Left cardiac atrium (tissue), 4 donors: ENCODE measurements at regions not wholly inside any gene's neighbourhood (a gene's known extent, or its start where the extent isn't known, plus 50 kb on each side); places are given as distances from the start of the nearest gene placed in this dataset.

Source experiments
- ATAC-seq, 2 donors: fragments of 200-7000 bp; cut with Tn5 transposase; one replicate each; pipeline ENCODE4 v1.9.1; 2020; ENCODE audit warnings: mild to moderate bottlenecking in 2 of 2, moderate library complexity in 2 of 2
- DNase-seq: peaks from one replicate; pipeline ENCODE4 v3.0.0-alpha.2; 2020
- intact Hi-C, 2 donors: fragments of 100-400 bp; cut with DNase I; formaldehyde crosslinking; loops; one replicate each; pipeline versions ENCODE4 v1.14.1 to v1.15.1; 2022 to 2023
- donor health status: DM: no; HTN: yes; CAD: no.
- donor health status: DM: no; HTN: yes; CAD: no; lungs with severe emphysema.
- donor health status: DM: yes; HTN: yes; CAD: no.
- donor health status: Dilated cardiomyopathy.

DNA sequence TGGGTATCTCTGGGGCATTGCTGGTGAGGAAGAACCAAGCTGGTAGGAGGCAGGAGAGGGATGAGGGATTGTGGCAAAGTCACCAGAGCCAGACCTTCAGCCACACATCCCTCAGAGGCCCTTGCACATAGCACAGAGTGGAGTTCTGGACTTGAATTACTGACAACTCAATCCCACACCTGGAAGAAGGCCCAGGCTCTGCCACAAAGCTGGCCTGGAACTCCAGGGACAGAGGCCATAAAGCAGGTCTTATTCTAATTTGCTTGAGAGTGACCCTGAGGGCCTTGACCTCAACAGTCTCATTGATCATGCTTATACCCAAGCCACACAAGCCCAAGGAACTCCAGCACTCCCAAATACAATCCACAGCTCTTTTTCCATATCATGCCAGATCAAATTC is 486.2 kb upstream of the ZMIZ1 start:
- no peak for ATAC-seq
- DNase-seq, result no peak
- intact Hi-C loops, result loop anchor here in 1 of 2 donors (10.0 kb wide), 1 partner anchor 612 kb away; no protein-coding TSS in a partner anchor

DNA sequence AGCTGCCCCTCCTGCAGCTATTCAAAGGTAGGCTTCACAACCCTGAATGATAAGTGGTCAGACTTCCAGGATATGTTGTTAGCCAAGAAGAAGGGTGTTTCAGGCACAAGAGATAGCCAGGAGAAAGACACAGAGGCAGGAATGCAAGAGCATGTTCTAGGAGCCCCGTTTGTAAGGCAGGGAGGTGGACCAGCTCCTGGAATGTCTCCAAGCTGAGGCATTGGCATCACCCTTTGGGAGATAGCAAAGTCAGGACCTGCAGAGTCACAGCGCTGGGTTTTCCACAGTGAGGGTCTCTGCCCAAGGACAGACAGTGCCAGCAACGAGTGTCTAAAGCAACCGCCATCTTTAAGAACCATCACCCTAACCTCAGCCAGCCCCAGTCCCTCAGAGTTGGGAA is 484.5 kb upstream of the ZMIZ1 start:
- ATAC-seq (no peak), DNase-seq (no peak)
- intact Hi-C loops, result loop anchor here in 1 of 2 donors (10.0 kb wide), 1 partner anchor 611 kb away; no protein-coding TSS in a partner anchor

DNA sequence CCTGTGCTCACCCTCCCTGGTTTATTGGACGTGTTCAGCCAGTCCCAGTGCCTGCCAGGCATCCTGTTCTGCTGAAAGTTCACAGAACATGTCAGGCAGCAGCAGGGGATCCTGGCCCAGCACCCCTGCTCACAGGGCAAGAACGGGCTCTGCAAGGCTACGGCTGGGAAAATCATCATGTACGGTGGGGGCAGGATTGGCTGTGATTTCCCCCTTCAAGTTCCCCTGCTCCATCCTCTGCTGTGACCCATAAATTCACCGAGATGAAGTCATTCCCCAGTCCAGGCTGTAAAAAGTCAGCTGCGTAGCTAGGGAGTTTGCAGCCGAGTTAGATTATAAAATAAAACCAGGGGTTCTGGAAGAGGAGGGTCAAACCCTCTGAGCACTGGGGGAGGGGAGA is 484.1 kb upstream of the ZMIZ1 start:
- peak in 1 of 2 donors; percentile 40 for ATAC-seq
- intact Hi-C loops, result loop anchor here in 1 of 2 donors (10.0 kb wide), 1 partner anchor 610 kb away; no protein-coding TSS in a partner anchor
- no peak for DNase-seq

DNA sequence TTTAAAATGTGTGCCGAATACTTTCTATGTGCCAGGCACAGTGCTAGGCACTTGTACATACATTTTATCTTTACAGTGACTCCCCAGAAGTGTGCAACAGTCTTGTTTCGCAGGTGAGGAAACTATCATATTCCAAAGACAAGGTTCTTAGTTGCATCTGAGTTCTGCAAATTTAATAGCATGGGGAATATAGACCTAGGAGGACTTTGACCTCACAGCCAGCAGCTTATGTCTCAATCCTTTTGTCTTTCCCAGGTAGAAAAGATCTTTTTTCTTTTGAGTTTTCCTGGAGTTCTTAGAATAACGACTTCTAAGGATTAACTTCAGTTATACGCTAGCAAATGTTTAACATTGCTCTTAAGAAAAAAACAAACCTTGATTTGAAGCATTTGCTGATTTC is 482.8 kb upstream of the ZMIZ1 start:
- ATAC-seq (no peak), DNase-seq (no peak)
- intact Hi-C loops, result loop anchor here in 1 of 2 donors (10.0 kb wide), 1 partner anchor 609 kb away; no protein-coding TSS in a partner anchor

DNA sequence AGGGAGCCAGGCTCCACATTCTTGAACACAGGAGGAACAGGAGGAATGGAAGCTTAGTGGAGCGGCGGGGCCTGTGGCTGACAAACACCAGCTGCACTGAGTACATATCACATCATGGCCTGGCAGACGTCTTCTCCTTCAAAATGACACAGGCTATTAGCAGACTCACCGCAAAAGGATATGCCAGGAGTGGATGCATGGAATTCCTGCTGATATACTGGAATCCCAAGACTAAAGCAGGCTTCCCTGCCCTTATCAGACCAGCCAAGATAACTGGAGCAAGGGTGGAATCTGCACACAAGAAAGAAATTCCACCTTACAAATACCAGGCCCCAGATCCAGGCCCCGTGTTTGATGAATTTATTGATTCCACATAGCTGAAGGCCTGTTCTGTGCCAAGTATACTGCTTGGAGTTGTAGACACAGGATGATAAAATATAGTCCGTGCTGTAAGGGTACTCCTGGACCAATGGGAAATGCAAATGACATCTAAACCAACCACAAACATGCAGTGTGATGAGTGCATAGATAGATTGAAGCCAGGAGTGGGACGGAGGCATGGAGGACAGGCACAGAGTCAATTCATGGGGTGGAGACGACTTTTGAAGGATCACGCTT is 480.5 kb upstream of the ZMIZ1 start:
- ATAC-seq (peak; percentile 90 to 96), DNase-seq (peak; percentile 53)
- intact Hi-C loops, result loop anchor here in 1 of 2 donors (10.0 kb wide), 1 partner anchor 606 kb away; no protein-coding TSS in a partner anchor

DNA sequence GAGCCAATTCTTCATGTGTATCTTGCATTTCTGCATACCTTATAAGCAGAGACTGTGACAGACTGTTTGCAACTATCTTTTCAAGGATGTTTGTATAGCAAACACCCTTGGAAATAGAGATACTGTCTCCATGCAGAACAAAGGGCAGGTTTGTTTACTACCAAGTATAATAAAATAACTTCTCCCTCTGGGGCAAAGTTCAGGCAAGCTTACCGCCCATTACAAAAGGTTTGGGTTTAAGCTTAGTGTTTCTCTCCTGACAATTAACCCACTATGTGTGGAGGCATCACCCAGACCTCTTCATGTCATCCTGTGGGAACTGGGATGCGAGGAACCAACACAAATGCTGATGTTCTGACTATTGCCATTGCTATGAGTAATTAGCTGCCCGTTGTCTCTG is 479.1 kb upstream of the ZMIZ1 start:
- no peak for DNase-seq
- intact Hi-C loops, result loop anchor here in 1 of 2 donors (10.0 kb wide), 1 partner anchor 605 kb away; no protein-coding TSS in a partner anchor
- no peak for ATAC-seq

DNA sequence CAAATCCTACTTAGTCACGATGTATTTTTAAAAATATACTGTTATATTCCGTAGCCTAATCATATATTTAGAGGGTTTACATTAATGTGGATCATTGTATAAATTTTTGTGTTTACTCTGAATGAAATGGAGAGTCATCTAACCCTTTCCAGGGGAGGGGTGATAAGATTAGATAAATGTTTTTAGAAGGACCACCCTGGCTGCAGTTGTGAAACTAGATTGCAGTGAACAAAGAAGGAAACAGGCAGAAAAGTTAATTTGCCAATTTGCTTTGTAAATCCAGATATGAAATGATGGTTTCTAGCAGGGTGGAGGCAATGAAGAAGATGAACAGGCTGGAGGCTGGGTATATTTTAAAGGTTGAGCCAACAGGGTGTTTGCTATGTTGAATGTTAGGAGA is 477.7 kb upstream of the ZMIZ1 start:
- intact Hi-C loops, result no loop called here
- no peak for DNase-seq
- no peak for ATAC-seq

DNA sequence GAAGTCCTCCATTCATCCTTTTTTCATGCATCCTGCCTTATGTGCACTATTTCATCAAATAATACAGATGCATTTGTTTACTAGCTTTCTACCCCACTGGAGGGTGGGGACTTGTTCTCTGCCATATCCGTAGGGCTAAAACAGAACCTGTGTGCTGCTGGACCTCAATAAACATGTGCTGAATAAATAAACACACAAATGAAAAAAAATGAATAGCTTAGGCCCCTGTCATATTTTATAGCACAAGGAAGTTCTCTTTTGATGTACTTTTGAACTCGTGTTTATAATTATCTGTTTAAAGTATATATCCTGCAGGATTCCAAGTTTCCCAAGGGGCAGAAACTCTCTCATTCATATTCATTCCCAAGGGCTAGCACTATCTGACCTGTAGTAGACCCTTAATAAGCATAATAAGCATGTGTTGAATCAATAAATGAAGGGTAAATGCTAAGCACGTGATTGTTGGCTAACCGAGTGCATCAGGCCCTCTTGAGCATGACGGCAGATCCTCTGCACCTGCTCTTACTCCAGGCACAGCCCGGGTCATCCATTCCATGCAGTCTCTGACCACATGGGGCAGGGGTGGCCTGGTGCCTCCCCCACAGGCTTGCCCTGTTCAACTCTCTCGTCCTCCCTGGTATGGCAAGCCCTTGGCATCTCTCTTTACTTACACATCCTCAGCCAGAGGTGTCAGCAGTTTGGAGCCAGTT is 474.1 kb upstream of the ZMIZ1 start:
- DNase-seq (no peak), ATAC-seq (peak; percentile 76 to 80)
- intact Hi-C loops, result no loop called here

DNA sequence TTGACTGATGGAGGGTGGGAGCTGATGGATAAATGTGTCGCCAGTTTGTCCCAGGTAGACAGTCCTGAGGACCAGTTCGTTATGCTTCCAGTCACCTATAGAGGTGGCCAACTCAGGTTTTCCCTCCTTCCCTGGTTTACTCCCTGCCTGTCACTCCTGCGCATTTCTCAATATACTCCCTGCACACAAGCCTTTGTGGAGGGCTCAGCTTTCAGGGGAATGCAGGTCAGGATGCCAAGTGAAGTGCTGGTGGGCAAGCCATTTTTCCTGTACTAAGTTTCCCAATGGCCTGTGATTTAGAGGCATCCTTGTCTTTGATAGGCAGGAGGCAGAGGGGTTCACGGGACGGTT is 473.5 kb upstream of the ZMIZ1 start:
- DNase-seq (no peak), ATAC-seq (no peak)
- intact Hi-C loops, result no loop called here

DNA sequence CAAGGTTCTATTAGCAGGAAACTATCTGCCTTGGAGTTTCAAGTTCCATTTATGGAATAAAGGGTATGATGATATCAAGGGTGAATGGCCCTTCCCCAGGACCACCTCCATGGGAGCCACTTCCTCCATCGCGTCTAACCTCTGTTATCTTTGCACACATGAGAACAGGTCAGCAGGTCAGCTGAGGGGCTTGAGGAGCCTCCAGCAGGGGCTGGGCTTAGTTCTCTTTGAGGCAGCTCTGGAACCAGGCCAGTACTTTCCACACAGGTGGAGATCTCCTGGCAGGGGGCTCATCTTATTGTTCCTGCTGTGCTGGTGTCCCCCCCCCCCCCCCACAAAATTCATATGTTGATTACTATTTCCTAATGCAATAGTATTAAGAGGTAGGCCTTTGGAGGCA is 472.2 kb upstream of the ZMIZ1 start:
- intact Hi-C loops, result no loop called here
- DNase-seq (no peak), ATAC-seq (no peak)

DNA sequence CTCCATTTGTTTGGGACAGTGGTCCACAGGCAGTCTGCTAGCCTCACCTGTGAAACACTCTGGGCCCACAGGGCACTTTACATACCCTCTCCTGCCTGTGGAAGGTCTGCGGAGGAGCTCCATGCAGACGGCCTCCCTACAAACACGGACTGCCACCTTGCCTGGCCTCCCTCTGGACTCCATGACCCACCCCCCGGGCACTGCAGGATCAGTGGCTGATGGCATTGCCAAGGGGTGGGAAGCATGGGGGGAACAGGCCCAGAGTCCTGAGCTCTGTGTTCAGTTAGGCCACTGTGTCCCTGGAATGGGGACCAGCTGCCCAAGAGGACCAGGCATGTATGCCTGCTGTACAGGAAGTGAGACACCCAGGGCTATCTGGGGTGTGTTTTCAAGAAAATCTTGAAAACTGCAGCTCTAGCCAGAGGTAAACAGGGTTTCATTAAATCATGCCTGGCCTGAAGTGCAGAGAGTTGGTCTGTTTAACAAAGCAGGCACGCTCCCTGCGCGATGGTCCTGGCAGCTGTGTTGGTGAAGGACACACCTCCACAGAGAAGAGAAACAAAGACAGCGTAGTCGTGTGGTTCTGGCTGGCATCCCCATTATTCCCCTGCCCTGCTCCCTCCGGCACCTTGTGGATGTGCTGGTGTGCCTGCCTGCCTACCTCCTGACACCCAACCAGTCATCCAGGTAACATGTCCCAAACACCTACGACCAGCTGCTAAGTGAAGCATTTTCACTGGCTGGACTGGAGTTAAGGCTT is 470.8 kb upstream of the ZMIZ1 start:
- intact Hi-C loops, result no loop called here
- ATAC-seq (no peak), DNase-seq (no peak)

DNA sequence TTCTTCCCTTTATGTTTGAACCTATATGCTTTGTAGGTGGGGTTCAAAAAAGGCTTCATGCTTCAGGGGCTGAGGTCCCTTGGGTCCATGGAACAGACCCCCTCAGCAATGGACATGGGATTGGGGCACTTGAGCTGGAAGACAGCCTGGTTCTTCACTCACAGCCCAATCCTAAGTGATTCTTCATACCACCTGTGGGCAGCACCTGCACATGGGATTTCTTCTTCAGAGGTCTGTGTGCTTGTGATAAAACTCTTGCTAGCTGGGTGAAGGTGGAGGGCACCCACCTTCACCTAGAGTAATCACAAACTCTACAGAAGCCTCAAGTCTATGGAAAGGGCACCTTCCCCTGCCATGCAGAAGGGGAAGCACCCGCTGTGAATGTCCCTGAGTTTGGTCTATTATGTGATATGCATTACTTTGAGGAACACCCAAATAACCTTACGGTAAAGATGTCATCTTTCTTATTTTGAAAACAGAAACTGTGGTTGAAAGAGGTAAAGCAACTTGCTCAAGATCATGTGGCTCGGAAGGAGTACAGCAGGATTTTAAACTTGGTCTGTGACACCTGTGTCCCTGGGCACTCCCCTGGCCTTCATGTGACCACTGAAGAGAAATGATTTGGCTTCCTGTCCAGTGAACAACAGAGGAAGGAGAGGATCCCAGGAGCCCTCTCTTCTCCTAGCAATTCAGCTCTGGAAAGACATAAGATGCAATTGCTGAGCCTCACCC is 469.5 kb upstream of the ZMIZ1 start:
- DNase-seq (no peak), ATAC-seq (no peak)
- intact Hi-C loops, result no loop called here

DNA sequence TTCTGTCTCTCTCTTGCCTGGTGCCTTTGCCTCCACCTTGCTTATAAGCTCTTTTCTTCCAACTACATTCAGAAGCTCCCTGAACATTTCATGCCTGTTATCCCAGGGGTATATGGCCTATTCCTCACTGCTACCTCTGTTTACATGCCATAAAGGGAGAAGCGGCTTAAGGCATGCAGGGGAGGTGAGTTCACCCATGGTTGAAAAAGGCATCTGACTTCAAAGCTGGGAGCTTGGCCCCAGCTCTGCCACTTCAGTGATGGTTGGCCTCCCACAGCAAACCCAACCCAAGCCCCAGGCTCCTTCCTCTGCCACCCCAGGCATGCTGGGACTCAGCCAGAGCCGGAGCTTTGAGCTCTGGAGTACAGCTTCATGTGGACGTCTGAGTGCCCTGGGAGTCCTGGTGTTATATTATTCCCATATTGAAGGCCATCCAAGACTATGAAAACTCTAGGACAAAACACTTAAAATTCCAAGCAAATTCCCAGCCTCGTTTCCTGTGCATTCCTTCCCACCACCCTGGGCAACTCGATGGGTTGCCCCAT is 468.6 kb upstream of the ZMIZ1 start:
- DNase-seq (no peak), ATAC-seq (no peak)
- intact Hi-C loops, result no loop called here

DNA sequence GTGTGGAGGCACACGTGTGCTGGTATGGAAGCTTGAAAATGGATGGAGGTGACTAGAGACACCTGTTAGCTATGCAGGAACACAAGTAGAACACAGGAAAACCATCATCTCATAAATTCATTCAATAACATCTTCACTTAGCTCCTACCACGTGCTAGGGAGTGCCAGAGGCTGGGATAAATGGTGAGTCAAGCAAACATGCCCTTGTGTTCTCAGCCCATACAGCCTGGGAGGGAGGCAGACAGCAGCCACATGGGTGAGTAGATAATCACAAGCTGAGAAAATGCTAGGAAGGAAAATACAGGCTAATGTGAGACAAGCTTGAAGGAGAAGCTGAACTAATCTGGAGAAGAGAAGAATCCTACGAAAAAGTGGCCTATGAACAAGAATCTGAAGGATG is 468.0 kb upstream of the ZMIZ1 start:
- ATAC-seq (peak in 1 of 2 donors; percentile 67), DNase-seq (no peak)
- intact Hi-C loops, result no loop called here

DNA sequence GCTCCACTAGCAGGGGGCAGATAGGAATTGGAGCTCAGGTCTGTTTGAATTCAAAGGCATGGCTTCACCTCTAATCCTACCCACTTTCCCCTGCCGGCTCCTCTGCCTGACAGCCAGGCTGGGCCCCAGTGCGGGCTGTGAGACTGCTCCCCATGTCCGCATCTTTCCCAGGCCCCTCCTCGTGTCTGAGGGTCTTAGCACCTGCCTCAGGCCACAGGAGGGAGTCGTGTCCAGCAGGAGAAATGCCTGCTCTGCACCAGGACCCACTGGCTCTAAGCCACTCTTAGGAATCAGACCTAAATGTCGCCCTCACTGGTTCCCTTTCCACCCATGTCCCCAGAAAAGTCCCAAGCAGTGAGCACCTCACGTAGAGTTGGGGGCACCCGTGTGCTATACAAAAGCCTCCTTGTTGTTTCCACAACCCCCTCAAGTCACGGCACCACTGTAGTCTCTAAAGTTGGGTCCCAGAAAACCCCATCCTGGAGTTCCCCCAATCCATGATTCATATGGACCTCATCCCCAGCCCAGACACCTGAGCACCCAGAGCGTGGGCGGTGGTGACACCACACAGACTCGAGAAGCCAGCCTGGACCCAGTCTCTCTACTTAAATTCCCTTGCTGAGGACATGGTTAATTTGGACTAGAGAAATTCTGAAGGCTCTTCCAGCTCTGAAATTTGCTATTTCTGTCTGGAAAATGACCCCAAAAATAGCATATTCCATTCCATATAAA is 466.4 kb upstream of the ZMIZ1 start:
- ATAC-seq, result no peak
- intact Hi-C loops, result no loop called here
- DNase-seq, result no peak

DNA sequence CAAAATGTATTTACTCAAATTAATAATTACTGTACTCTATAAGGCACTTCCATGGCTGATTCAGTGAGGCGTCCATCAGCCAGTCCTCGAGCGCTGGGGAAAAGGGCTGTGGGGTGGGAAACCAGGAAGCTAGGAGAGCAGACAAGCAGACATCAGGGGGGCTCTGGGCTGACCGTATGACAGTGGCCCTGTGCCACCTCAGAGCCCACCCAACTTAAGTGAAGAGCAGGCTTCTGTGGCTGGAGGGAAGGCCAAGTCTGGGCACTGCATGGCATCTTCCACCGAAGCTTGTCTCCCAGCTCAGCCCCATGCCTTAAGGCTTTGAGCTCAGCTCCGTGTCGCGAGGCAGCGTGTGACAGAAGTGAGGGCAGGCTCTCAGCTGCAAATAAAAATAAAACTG is 464.5 kb upstream of the ZMIZ1 start:
- intact Hi-C loops, result no loop called here
- DNase-seq (no peak), ATAC-seq (no peak)

DNA sequence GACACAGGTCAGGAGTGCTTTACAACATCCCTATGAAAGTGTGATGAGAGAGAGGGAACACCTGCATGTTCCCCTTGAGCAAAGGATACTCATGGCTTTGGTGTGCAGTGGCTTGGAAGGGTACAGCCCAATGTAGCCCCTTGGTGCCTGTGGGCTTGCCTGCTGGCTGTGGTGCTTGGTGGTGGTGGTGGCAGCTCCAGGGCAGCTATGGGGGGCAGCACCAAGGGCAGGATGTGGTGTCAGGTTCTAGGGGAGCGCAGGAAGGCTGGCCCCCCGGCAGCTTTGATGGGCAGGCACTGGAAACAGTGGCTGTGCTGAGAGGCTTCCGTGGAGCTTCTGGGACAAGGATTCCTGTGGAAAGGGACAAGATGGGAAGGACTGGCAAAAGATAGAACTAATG is 464.0 kb upstream of the ZMIZ1 start:
- DNase-seq (no peak), ATAC-seq (no peak)
- intact Hi-C loops, result no loop called here

DNA sequence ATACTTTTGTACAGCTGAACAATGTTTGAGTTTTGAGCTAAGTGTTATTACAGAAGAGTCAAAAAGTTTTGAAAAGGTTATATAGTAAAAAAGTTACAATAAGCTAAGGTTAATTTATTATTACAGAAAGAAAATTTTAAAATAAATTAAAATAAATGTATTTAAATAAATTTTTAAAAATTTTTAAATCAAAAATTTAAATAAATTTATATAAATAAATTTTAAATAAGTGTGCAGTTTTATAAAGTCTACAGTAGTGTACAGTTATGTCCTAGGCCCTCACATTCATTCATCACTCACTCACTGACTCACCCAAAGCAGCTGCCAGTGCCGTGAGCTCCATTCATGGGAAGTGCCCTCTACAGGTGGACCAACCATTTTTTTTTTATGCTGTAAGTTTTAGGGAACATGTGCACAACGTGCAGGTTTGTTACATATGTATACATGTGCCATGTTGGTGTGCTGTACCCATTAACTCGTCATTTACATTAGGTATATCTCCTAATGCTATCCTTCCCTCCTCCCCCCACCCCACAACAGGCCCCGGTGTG is 462.9 kb upstream of the ZMIZ1 start:
- no peak for DNase-seq
- intact Hi-C loops, result no loop called here
- ATAC-seq, result peak in 1 of 2 donors; percentile 56
